LNCAP (cell line): ENCODE measurements at regions not wholly inside any gene's neighbourhood (a gene's known extent, or its start where the extent isn't known, plus 50 kb on each side); places are given as distances from the start of the nearest gene placed in this dataset.

Experiments used
- TF ChIP-seq, protein P1 (sequence below): fragments of 450-650 bp; IDR thresholded peaks from 2 replicates; pipeline ENCODE4 v1.5.1; 2017; ENCODE audit warnings: mild to moderate bottlenecking

DNA sequence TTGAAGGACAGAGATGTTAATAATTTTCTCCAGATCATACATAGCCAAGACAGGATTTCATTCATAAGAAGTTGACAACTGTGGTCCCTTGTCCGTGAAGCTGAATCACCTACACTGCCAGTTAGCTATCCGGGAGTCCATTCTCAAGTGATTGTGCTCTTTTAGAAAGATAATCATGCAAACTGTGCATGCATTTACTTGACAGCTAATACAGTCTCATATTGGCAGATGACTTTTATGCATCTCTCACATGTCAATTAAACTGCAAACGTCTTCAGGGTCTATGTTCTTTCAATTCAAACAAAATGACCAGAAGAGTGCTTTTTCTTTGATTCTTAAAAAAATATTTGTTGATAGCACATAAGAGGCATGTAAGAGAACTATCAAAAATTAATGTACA, 1572.9 kb downstream of the C4orf33 start:
- TF ChIP-seq, protein P1, sequence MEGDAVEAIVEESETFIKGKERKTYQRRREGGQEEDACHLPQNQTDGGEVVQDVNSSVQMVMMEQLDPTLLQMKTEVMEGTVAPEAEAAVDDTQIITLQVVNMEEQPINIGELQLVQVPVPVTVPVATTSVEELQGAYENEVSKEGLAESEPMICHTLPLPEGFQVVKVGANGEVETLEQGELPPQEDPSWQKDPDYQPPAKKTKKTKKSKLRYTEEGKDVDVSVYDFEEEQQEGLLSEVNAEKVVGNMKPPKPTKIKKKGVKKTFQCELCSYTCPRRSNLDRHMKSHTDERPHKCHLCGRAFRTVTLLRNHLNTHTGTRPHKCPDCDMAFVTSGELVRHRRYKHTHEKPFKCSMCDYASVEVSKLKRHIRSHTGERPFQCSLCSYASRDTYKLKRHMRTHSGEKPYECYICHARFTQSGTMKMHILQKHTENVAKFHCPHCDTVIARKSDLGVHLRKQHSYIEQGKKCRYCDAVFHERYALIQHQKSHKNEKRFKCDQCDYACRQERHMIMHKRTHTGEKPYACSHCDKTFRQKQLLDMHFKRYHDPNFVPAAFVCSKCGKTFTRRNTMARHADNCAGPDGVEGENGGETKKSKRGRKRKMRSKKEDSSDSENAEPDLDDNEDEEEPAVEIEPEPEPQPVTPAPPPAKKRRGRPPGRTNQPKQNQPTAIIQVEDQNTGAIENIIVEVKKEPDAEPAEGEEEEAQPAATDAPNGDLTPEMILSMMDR = no peak

DNA sequence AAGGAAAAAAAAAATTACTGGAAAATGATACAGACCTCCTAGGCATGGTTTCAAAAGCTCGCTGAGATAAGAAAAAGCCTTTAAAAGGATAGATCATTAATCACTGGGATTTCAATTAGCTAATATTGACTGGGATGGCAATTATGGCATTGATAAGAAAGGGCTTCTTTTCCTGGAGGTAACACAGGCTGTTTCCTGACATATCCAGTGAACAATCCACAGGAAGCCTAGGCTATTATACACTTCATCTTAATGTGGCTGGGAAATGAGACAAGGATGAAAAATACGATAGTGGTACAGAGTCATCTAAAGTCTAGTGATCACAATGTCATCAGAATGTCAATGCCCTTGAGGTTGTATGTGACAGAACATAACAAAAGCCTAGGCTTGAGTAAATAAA, 1579.3 kb downstream of the C4orf33 start:
- TF ChIP-seq, protein P1 = no peak

DNA sequence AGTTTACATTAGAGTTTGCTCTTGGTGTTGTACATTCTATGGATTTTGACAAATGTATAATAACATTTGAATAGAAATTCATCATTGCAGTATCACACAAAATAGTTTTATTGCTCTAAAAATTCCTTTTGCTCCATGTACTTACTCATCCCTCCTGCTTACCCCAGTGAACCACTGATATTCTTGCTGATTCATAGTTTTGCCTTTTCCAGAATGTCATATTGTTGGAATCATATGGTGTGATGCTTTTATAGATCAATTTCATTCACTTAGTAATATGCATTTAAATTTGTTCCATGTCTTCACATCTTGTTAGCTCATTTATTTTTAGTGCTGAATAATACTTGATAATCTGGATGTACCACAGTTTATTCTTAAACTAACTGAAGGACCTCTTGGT, 1593.2 kb downstream of the C4orf33 start:
- TF ChIP-seq, protein P1 = no peak

DNA sequence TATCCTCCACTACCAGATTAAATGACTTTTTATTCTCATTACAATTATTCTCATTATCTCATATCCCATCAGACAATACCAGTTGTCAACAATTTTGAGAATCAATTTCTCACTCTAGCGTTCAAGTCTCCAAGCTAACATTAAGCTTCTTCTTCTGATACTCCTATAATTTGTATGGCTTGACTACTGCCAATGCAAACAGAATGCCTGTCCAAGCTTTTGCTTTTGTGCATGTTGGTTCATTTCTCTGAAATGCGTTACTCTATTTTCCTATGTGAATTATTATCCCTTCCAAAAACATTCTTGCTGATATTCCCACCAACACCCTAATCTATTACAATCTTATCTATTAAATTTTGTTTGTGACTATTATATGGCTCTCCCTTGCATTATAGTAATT, 1602.3 kb downstream of the C4orf33 start:
- TF ChIP-seq, protein P1 = no peak

DNA sequence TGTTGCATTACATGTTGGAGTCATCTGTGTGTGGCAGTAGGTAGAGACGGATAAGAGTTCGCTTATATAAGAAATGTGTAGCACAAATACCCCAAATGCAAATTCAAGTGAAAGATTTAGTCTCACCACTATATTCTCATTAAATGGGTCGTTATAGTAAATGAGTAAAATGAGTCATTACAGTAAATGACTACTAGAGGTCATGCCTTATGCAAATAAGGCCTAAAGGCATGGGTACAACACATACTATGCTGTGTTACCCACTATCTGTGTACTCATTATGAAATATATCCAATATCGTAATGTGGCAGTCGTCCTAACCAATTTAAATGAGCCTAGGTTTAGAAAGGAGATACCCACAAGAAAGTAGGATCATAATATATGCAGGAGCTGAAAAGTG, 1603.1 kb downstream of the C4orf33 start:
- TF ChIP-seq, protein P1 = no peak

DNA sequence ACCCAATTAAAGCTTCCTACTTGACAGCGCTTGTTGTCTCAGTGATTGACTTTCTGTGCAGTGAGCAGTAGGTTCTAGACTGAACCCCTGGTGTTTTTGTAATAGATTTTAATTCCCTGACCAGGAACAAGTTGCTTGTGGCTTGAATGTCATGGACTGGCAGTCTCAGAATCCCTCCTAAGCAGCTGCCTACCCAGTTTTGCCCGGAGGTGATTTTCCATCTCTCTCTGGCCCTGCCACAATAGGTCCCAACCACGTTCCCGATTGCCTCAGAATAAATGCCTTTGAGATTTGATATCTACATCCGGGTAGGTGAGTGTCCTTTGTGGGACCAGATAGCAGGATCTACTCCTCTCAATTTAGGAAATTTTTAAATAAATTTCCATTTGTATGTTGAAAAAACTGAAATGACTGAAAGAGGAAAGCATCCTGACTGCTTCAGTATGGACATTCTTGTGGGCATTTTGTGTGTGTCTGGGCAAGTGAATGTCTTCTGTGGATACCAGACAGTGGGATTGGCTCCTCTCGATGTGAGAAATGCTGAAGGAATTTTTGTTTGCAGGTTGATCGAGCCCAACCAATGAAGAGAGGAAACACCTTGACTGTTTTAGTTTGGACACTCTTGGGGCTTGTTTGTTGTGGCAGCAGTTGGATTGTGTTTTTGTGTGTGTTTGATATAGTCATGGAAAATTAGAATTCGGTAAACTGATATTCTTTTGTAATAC, 1607.4 kb downstream of the C4orf33 start:
- TF ChIP-seq, protein P1 = no peak

DNA sequence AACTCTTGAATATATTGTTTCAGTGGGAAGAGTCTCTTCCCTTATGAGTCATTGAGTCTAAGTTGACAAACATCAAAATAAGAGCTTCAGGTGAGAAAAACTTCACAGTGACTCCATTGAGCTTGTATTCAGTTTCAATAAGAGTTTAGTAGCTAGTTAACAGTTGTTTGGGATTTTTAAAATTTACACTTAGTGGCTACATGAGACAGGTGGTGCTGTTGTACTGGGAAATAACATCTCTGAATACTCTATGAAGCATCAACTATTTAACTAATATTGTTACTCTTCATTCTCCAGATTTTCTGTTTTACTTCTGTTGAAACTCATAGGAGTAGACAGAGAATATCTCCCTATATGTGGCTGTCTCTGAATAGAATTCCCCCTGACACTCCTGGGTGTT, 1609.1 kb downstream of the C4orf33 start:
- TF ChIP-seq, protein P1 = no peak

DNA sequence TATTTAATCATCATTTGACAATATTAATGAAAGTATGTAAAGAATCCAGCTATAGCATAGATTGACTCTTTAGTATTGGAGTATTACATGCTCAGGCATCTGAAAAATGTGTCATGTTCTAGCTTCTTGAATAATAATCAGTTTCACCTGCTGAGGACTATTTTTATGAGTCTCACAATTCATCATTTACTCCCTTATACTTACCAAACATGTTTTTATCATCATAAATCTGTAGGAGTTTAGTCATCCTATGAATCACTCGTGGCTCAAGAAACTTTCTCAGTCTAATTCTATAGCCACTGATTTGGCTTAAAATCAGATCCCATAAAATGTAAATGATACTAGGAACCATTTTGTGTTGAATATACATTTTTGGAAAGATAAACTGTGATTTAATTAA, 1616.1 kb downstream of the C4orf33 start:
- TF ChIP-seq, protein P1 = no peak
